Osteocyte (in vitro differentiated cells): ENCODE measurements at regions not wholly inside any gene's neighbourhood (a gene's known extent, or its start where the extent isn't known, plus 50 kb on each side); places are given as distances from the start of the nearest gene placed in this dataset.

ENCODE experiments used
- DNase-seq: peaks from one replicate; pipeline ENCODE4 v3.0.0; 2021; ENCODE audit warnings: mixed read lengths; ENCODE audit not compliant: unreplicated experiment; ENCODE audit errors: extremely low spot score
- H3K27ac Mint-ChIP-seq: one replicate; pipeline ENCODE4 v1.8.0; 2021; ENCODE audit warnings: mild to moderate bottlenecking, mixed read lengths; ENCODE audit not compliant: unreplicated experiment
- H3K27me3 Mint-ChIP-seq: one replicate; pipeline ENCODE4 v1.8.0; 2021; ENCODE audit warnings: mixed read lengths; ENCODE audit not compliant: unreplicated experiment
- H3K36me3 Mint-ChIP-seq: one replicate; pipeline ENCODE4 v1.8.0; 2021; ENCODE audit warnings: mixed read lengths; ENCODE audit not compliant: unreplicated experiment
- H3K4me1 Mint-ChIP-seq: one replicate; pipeline ENCODE4 v1.8.0; 2021; ENCODE audit warnings: mixed read lengths; ENCODE audit not compliant: unreplicated experiment
- H3K4me3 Mint-ChIP-seq: one replicate; pipeline ENCODE4 v1.8.0; 2021; ENCODE audit warnings: mild to moderate bottlenecking, moderate library complexity, mixed read lengths; ENCODE audit not compliant: unreplicated experiment
- H3K9me3 Mint-ChIP-seq: one replicate; pipeline ENCODE4 v1.8.0; 2021; ENCODE audit warnings: mixed read lengths; ENCODE audit not compliant: unreplicated experiment
- CTCF ChIP-seq: fragments of 200-600 bp; sonication (generic); IDR thresholded peaks from 2 replicates; pipeline ENCODE4 v1.5.0; 2021; ENCODE audit warnings: antibody characterized with exemption, mild to moderate bottlenecking, moderate library complexity

GRCh38 chr1:110766336-110766647, 91.6 kb upstream of the KCNA3 start:
- Mint-ChIP-seq H3K27ac (no peak overlapping the region), H3K27me3 (peaks cover 7% of the 10 kb centered on the region), H3K4me1 (no peaks in the 10 kb centered on the region), H3K9me3 (no peaks in the 10 kb centered on the region), H3K36me3 (no peaks in the 10 kb centered on the region), H3K4me3 (no peak overlapping the region)
- no peak for DNase-seq
- no peak for TF ChIP-seq CTCF

GRCh38 chr1:110765640-110766335, 91.0 kb upstream of the KCNA3 start:
- Mint-ChIP-seq H3K4me1 (no peaks in the 10 kb centered on the region), H3K4me3 (no peak overlapping the region), H3K36me3 (no peaks in the 10 kb centered on the region), H3K27ac (no peak overlapping the region), H3K9me3 (no peaks in the 10 kb centered on the region), H3K27me3 (peaks cover 10% of the 10 kb centered on the region)
- no peak for DNase-seq
- peak; percentile 69 for TF ChIP-seq CTCF

GRCh38 chr1:110763149-110763548, 88.4 kb upstream of the KCNA3 start:
- Mint-ChIP-seq H3K4me1 (no peaks in the 10 kb centered on the region), H3K4me3 (no peak overlapping the region), H3K9me3 (no peaks in the 10 kb centered on the region), H3K36me3 (no peaks in the 10 kb centered on the region), H3K27ac (no peak overlapping the region), H3K27me3 (peaks cover 10% of the 10 kb centered on the region)
- TF ChIP-seq CTCF: no peak
- DNase-seq: no peak

GRCh38 chr1:110760321-110760720, 85.6 kb upstream of the KCNA3 start:
- DNase-seq: no peak
- no peak overlapping the region for H3K4me3 Mint-ChIP-seq
- no peak for TF ChIP-seq CTCF
- H3K36me3 Mint-ChIP-seq: no peaks in the 10 kb centered on the region
- no peaks in the 10 kb centered on the region for H3K9me3 Mint-ChIP-seq
- H3K27me3 Mint-ChIP-seq: peaks cover 10% of the 10 kb centered on the region
- no peaks in the 10 kb centered on the region for H3K4me1 Mint-ChIP-seq
- H3K27ac Mint-ChIP-seq: no peak overlapping the region

GRCh38 chr1:110756506-110756905, 81.8 kb upstream of the KCNA3 start:
- Mint-ChIP-seq H3K27me3 (peaks cover 3% of the 10 kb centered on the region), H3K36me3 (no peaks in the 10 kb centered on the region), H3K4me1 (no peaks in the 10 kb centered on the region), H3K4me3 (no peak overlapping the region), H3K27ac (no peak overlapping the region), H3K9me3 (no peaks in the 10 kb centered on the region)
- no peak for TF ChIP-seq CTCF
- DNase-seq: no peak
